NT2/D1 (cell line): ENCODE measurements at regions not wholly inside any gene's neighbourhood (a gene's known extent, or its start where the extent isn't known, plus 50 kb on each side); places are given as distances from the start of the nearest gene placed in this dataset.

ENCODE experiments used
- SUZ12 ChIP-seq: IDR thresholded peaks from 2 replicates; pipeline ENCODE4 v1.6.1; 2011; ENCODE audit not compliant: insufficient read length, insufficient read depth; ENCODE audit errors: extremely low read depth
- ZNF274 ChIP-seq: IDR thresholded peaks from 2 replicates; pipeline ENCODE4 v1.6.1; 2011; ENCODE audit warnings: mild to moderate bottlenecking, low read depth, low read length

GRCh38 chr10:53223851-53224250, 451.3 kb upstream of the MBL2 start:
- TF ChIP-seq ZNF274 (no peak), SUZ12 (no peak)
